ENCODE measurements at regions not wholly inside any gene's neighbourhood (a gene's known extent, or its start where the extent isn't known, plus 50 kb on each side); places are given as distances from the start of the nearest gene placed in this dataset.

DNA sequence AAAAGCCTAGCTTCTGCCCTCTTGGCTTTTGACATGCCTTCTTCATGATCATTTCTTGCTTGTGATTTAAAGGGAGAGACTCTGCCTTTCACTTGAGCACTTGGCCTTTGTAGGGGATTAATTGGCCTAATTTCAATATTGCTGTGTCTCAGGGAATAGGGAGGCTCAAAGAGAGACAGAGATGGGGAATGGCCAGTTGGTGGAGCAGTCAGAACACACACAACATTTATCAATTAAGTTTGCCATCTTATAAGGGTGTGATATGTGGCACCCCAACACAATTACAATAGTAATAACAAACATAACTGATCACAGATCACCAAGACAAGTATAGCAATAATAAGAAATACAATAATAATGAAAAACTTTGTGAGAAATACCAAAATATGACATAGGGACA, 122.5 kb upstream of the VCX start:
- TF ChIP-seq, protein P1, sequence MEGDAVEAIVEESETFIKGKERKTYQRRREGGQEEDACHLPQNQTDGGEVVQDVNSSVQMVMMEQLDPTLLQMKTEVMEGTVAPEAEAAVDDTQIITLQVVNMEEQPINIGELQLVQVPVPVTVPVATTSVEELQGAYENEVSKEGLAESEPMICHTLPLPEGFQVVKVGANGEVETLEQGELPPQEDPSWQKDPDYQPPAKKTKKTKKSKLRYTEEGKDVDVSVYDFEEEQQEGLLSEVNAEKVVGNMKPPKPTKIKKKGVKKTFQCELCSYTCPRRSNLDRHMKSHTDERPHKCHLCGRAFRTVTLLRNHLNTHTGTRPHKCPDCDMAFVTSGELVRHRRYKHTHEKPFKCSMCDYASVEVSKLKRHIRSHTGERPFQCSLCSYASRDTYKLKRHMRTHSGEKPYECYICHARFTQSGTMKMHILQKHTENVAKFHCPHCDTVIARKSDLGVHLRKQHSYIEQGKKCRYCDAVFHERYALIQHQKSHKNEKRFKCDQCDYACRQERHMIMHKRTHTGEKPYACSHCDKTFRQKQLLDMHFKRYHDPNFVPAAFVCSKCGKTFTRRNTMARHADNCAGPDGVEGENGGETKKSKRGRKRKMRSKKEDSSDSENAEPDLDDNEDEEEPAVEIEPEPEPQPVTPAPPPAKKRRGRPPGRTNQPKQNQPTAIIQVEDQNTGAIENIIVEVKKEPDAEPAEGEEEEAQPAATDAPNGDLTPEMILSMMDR (IDR thresholded peaks at IDR 0.05; ENCODE audit: insufficient read depth, low read depth, low read length): no peak
- H3K36me3 ChIP-seq (ENCODE audit: control insufficient read depth, insufficient read depth, low read length): no peaks in the 10 kb centered on the region
- no peak for DNase-seq (ENCODE audit: low read depth)
- ChIA-PET POLR2A (no interaction called here), CTCF (no interaction called here)
- no peak overlapping the region for H3K4me3 ChIP-seq (ENCODE audit: low read depth, low read length)
- H3K27me3 ChIP-seq (ENCODE audit: control insufficient read depth, insufficient read depth, low read length): no peaks in the 10 kb centered on the region

DNA sequence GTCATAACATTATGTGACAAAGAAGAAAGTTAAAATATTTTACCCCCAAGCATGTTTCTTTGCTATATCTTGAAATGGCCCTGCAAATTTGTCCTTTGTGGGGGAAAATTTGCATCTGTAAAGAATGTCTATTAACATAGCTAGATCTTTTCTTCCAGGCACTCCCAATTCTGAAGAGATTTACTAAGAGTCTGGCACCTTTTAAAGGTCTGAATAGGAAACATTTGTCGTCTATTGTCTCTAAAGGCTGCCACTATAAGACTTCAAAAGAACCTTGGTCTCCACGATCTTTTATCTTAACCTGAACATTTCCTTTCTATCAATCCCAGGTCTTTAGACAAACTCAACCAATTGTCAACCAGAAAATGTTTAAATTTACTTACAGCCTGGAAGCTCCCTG, 128.6 kb upstream of the VCX start:
- Histone ChIP-seq H3K4me3 (ENCODE audit: low read depth, low read length) (no peak overlapping the region), H3K36me3 (ENCODE audit: control insufficient read depth, insufficient read depth, low read length) (no peaks in the 10 kb centered on the region), H3K27me3 (ENCODE audit: control insufficient read depth, insufficient read depth, low read length) (no peaks in the 10 kb centered on the region)
- TF ChIP-seq, protein P1 (IDR thresholded peaks at IDR 0.05; ENCODE audit: insufficient read depth, low read depth, low read length): no peak
- ChIA-PET POLR2A (no interaction called here), CTCF (no interaction called here)
- no peak for DNase-seq (ENCODE audit: low read depth)

DNA sequence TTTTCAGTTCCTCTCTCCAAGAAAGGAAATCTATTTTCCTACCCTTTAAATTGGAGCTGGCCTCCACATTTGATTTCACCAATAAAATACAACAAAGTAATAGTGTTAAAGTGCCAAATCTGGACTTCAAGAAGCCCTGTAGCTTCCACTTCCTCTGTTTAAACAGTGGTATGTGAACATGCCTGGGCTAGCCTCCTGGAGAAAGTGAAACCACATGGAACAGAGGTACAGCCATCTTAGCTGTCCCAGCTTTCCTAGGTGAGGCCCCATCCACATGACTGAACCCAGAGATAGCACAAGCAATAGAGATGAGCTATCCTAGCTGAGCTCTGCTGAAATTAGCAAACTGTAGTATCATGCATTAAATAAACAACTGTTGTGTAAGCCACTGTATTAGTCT, 131.8 kb upstream of the VCX start:
- POLR2A ChIA-PET: no interaction called here
- CTCF ChIA-PET: no interaction called here
- DNase-seq (ENCODE audit: low read depth): no peak
- TF ChIP-seq, protein P1 (IDR thresholded peaks at IDR 0.05; ENCODE audit: insufficient read depth, low read depth, low read length): no peak
- no peaks in the 10 kb centered on the region for H3K36me3 ChIP-seq (ENCODE audit: control insufficient read depth, insufficient read depth, low read length)
- H3K4me3 ChIP-seq (ENCODE audit: low read depth, low read length): no peak overlapping the region
- no peaks in the 10 kb centered on the region for H3K27me3 ChIP-seq (ENCODE audit: control insufficient read depth, insufficient read depth, low read length)

DNA sequence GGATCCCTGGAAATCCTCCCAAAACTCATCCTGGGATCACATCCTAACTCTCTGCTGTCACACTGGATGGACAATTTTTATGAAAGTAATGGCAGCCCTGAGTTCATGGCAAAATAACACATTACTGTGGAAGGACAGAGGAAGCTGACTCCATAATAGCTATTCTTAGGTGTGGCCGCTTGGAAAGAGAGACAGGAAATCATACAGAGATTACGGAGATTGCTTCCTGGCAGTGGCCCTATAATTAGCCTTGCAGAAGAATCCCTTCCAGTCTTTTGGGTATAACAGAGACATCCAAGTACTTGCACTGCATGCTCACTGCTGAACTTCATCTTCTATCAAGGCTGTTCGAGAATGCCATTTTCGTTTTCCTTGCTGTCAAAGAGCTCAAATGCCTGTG, 133.1 kb upstream of the VCX start:
- TF ChIP-seq, protein P1 (IDR thresholded peaks at IDR 0.05; ENCODE audit: insufficient read depth, low read depth, low read length): no peak
- H3K36me3 ChIP-seq (ENCODE audit: control insufficient read depth, insufficient read depth, low read length): no peaks in the 10 kb centered on the region
- CTCF ChIA-PET: no interaction called here
- no peak for DNase-seq (ENCODE audit: low read depth)
- H3K27me3 ChIP-seq (ENCODE audit: control insufficient read depth, insufficient read depth, low read length): no peaks in the 10 kb centered on the region
- no peak overlapping the region for H3K4me3 ChIP-seq (ENCODE audit: low read depth, low read length)
- POLR2A ChIA-PET: no interaction called here

DNA sequence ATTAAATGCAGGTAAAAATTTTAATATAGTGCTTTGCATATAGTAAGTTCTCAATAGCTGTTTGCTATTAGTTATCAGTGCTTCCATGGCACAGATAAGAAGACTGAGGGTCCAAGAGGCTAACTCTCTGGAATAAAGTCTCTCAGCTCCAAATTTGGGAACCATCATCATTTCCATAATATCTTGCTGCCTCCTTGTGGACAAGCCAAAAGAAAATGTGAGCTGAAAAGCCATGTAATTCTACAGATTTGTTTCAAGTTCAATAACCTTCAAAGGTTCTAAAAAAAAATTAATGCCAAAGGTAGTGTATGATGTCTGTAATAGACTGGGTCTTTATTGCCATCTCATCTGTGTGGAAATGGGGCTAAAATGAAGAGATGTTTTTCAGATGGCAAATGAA, 136.9 kb upstream of the VCX start:
- TF ChIP-seq, protein P1 (IDR thresholded peaks at IDR 0.05; ENCODE audit: insufficient read depth, low read depth, low read length): peak; percentile 33
- ChIA-PET POLR2A (no interaction called here), CTCF (interaction anchor here (0.5 to 1.4 kb wide), 4 partner anchors 515 to 1729 kb away, joined by 3 to 4 read pairs (median 3); no protein-coding TSS in a partner anchor)
- no peak for DNase-seq (ENCODE audit: low read depth)
- Histone ChIP-seq H3K36me3 (ENCODE audit: control insufficient read depth, insufficient read depth, low read length) (no peaks in the 10 kb centered on the region), H3K27me3 (ENCODE audit: control insufficient read depth, insufficient read depth, low read length) (no peaks in the 10 kb centered on the region), H3K4me3 (ENCODE audit: low read depth, low read length) (no peak overlapping the region)

Measured in BJ (cell line).